ENCODE measurements at regions not wholly inside any gene's neighbourhood (a gene's known extent, or its start where the extent isn't known, plus 50 kb on each side); places are given as distances from the start of the nearest gene placed in this dataset.

- peak; percentile 52 for DNase-seq
- no peaks in the 10 kb centered on the region for H3K36me3 ChIP-seq (replicated peaks)
- no peaks in the 10 kb centered on the region for H3K27me3 ChIP-seq (replicated peaks)
- H3K27ac ChIP-seq, result no peak overlapping the region
- H3K4me3 ChIP-seq (ENCODE audit: low read depth, low read length), result no peak overlapping the region
- no peak for TF ChIP-seq CTCF (IDR thresholded peaks at IDR 0.05; ENCODE audit: low read depth, low read length, missing control alignments)
- in situ Hi-C loops (cut with HindIII; ENCODE audit: low pct_ligation_motif_present, low sequenced_read_pairs), result no loop called here
Observed at GRCh38 chr2:220962556-220962955, 609.5 kb downstream of the EPHA4 start.

- in situ Hi-C loops (cut with HindIII; ENCODE audit: low pct_ligation_motif_present, low sequenced_read_pairs), result no loop called here
- DNase-seq, result no peak
- no peak for TF ChIP-seq CTCF (IDR thresholded peaks at IDR 0.05; ENCODE audit: low read depth, low read length, missing control alignments)
- Histone ChIP-seq H3K27ac (no peak overlapping the region), H3K27me3 (replicated peaks) (no peaks in the 10 kb centered on the region), H3K4me3 (ENCODE audit: low read depth, low read length) (no peak overlapping the region), H3K36me3 (replicated peaks) (no peaks in the 10 kb centered on the region)
Observed at GRCh38 chr2:220963076-220963475, 609.0 kb downstream of the EPHA4 start.

- in situ Hi-C loops (cut with HindIII; ENCODE audit: low pct_ligation_motif_present, low sequenced_read_pairs), result no loop called here
- Histone ChIP-seq H3K36me3 (replicated peaks) (no peaks in the 10 kb centered on the region), H3K27me3 (replicated peaks) (no peaks in the 10 kb centered on the region), H3K4me3 (ENCODE audit: low read depth, low read length) (no peak overlapping the region), H3K27ac (no peak overlapping the region)
- no peak for TF ChIP-seq CTCF (IDR thresholded peaks at IDR 0.05; ENCODE audit: low read depth, low read length, missing control alignments)
- no peak for DNase-seq
Observed at GRCh38 chr2:220963930-220964329, 608.2 kb downstream of the EPHA4 start.

GRCh38 chr2:220966636-220967035 is 605.5 kb downstream of the EPHA4 start:
- Histone ChIP-seq H3K36me3 (replicated peaks) (no peaks in the 10 kb centered on the region), H3K27me3 (replicated peaks) (no peaks in the 10 kb centered on the region), H3K4me3 (ENCODE audit: low read depth, low read length) (no peak overlapping the region), H3K27ac (no peak overlapping the region)
- no peak for TF ChIP-seq CTCF (IDR thresholded peaks at IDR 0.05; ENCODE audit: low read depth, low read length, missing control alignments)
- DNase-seq, result peak; percentile 63
- in situ Hi-C loops (cut with HindIII; ENCODE audit: low pct_ligation_motif_present, low sequenced_read_pairs), result no loop called here

- DNase-seq, result peak; percentile 25
- no peak overlapping the region for H3K27ac ChIP-seq
- no peak overlapping the region for H3K4me3 ChIP-seq (ENCODE audit: low read depth, low read length)
- in situ Hi-C loops (cut with HindIII; ENCODE audit: low pct_ligation_motif_present, low sequenced_read_pairs), result no loop called here
- no peaks in the 10 kb centered on the region for H3K27me3 ChIP-seq (replicated peaks)
- TF ChIP-seq CTCF (IDR thresholded peaks at IDR 0.05; ENCODE audit: low read depth, low read length, missing control alignments), result no peak
- no peaks in the 10 kb centered on the region for H3K36me3 ChIP-seq (replicated peaks)
Observed at GRCh38 chr2:220969348-220969747, 602.8 kb downstream of the EPHA4 start.

GRCh38 chr2:220980966-220981675 is 591.0 kb downstream of the EPHA4 start:
- TF ChIP-seq CTCF (IDR thresholded peaks at IDR 0.05; ENCODE audit: low read depth, low read length, missing control alignments), result no peak
- no peak for DNase-seq
- Histone ChIP-seq H3K27me3 (replicated peaks) (no peaks in the 10 kb centered on the region), H3K4me3 (ENCODE audit: low read depth, low read length) (no peak overlapping the region), H3K36me3 (replicated peaks) (no peaks in the 10 kb centered on the region), H3K27ac (no peak overlapping the region)
- in situ Hi-C loops (cut with HindIII; ENCODE audit: low pct_ligation_motif_present, low sequenced_read_pairs), result no loop called here
